ENCODE measurements at regions not wholly inside any gene's neighbourhood (a gene's known extent, or its start where the extent isn't known, plus 50 kb on each side); places are given as distances from the start of the nearest gene placed in this dataset.

GRCh38 chr7:41819645-41820044, 116.8 kb upstream of the INHBA start:
- intact Hi-C loops (cut with DNase I), result no loop called here
- Histone ChIP-seq H3K9me3 (no peaks in the 10 kb centered on the region), H3K4me3 (no peak overlapping the region), H3K27ac (no peak overlapping the region), H3K27me3 (no peaks in the 10 kb centered on the region), H3K4me1 (no peaks in the 10 kb centered on the region), H3K36me3 (no peaks in the 10 kb centered on the region), H3K9ac (ENCODE audit: low read depth in 2 of 2, low read length in 2 of 2) (no peak overlapping the region)
- TF ChIP-seq CTCF (IDR thresholded peaks at IDR 0.05), result no peak
- no peak for DNase-seq

DNA sequence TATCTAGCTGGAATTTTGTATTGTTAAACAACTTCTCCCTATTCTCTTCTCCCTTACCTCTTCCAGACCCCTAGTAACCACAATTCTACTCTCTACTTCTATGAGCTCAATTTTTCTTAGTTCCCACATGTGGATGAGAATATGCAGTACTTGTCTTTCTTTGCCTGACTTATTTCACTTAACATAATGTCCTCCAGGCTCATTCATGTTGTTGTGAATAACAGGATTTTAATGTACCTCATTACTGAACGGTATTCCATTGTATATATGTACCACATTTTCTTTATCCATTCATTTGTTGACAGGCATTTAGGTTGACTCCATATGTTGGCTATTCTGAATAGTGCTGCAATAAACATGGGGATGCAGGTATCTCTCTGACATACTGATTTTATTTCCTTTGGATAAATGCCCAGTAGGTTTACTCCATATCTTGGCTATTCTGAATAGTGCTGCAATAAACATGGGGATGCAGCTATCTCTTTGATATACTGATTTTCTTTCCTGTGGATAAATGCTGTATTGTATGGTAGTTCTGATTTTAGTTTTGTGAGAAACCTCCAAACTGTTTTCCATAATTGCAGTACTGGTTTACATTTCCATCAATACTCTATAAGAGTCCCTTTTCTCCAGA, 116.0 kb upstream of the INHBA start:
- no peaks in the 10 kb centered on the region for H3K36me3 ChIP-seq
- no peaks in the 10 kb centered on the region for H3K4me1 ChIP-seq
- DNase-seq, result no peak
- no peak overlapping the region for H3K9ac ChIP-seq (ENCODE audit: low read depth in 2 of 2, low read length in 2 of 2)
- H3K27ac ChIP-seq, result no peak overlapping the region
- intact Hi-C loops (cut with DNase I), result no loop called here
- TF ChIP-seq CTCF (IDR thresholded peaks at IDR 0.05), result no peak
- H3K4me3 ChIP-seq, result no peak overlapping the region
- no peaks in the 10 kb centered on the region for H3K9me3 ChIP-seq
- no peaks in the 10 kb centered on the region for H3K27me3 ChIP-seq

- no peak for DNase-seq
- intact Hi-C loops (cut with DNase I), result no loop called here
- Histone ChIP-seq H3K9me3 (no peaks in the 10 kb centered on the region), H3K4me1 (no peaks in the 10 kb centered on the region), H3K4me3 (no peak overlapping the region), H3K9ac (ENCODE audit: low read depth in 2 of 2, low read length in 2 of 2) (no peak overlapping the region), H3K27ac (no peak overlapping the region), H3K36me3 (no peaks in the 10 kb centered on the region), H3K27me3 (no peaks in the 10 kb centered on the region)
- TF ChIP-seq CTCF (IDR thresholded peaks at IDR 0.05), result no peak
Observed at GRCh38 chr7:41817386-41817785, 114.5 kb upstream of the INHBA start.

GRCh38 chr7:41816111-41816510, 113.2 kb upstream of the INHBA start:
- Histone ChIP-seq H3K27ac (no peak overlapping the region), H3K36me3 (no peaks in the 10 kb centered on the region), H3K9ac (ENCODE audit: low read depth in 2 of 2, low read length in 2 of 2) (no peak overlapping the region), H3K4me3 (no peak overlapping the region), H3K4me1 (no peaks in the 10 kb centered on the region), H3K27me3 (no peaks in the 10 kb centered on the region), H3K9me3 (no peaks in the 10 kb centered on the region)
- no peak for TF ChIP-seq CTCF (IDR thresholded peaks at IDR 0.05)
- no peak for DNase-seq
- intact Hi-C loops (cut with DNase I), result no loop called here

GRCh38 chr7:41814888-41815287, 112.0 kb upstream of the INHBA start:
- DNase-seq, result no peak
- H3K36me3 ChIP-seq, result no peaks in the 10 kb centered on the region
- H3K4me1 ChIP-seq, result no peaks in the 10 kb centered on the region
- no peaks in the 10 kb centered on the region for H3K9me3 ChIP-seq
- no peak overlapping the region for H3K9ac ChIP-seq (ENCODE audit: low read depth in 2 of 2, low read length in 2 of 2)
- intact Hi-C loops (cut with DNase I), result no loop called here
- H3K27me3 ChIP-seq, result no peaks in the 10 kb centered on the region
- no peak overlapping the region for H3K4me3 ChIP-seq
- H3K27ac ChIP-seq, result no peak overlapping the region
- no peak for TF ChIP-seq CTCF (IDR thresholded peaks at IDR 0.05)
